A673 (cell line): ENCODE measurements at regions not wholly inside any gene's neighbourhood (a gene's known extent, or its start where the extent isn't known, plus 50 kb on each side); places are given as distances from the start of the nearest gene placed in this dataset.

Source experiments
- BruUV-seq: library from RNA; stranded (reverse); fragments of 400-500 nt; replicated peaks from 2 replicates; lab custom pipeline; 2021; lab: Mats Ljungman, UMichigan
- CTCF ChIA-PET: fragments of 300-600 bp; sonication (Branson Sonifier 250); formaldehyde crosslinking; loops from one replicate; lab custom pipeline; 2022; ENCODE audit warnings: antibody characterized with exemption; lab: Charles Lee
- POLR2A ChIA-PET: fragments of 300-600 bp; sonication (Branson Sonifier 250); formaldehyde crosslinking; loops from one replicate; lab custom pipeline; 2022; ENCODE audit warnings: antibody characterized with exemption; ENCODE audit not compliant: low non-redundant PET; lab: Charles Lee
- DNase-seq: peaks from one replicate; pipeline ENCODE4 v3.0.0-alpha.2; 2015; ENCODE audit warnings: low spot score
- H3K27ac ChIP-seq: fragments of 200-600 bp; sonication (generic); 2 replicates; pipeline ENCODE4 v1.5.1; 2016; ENCODE audit warnings: mixed run types, low read depth, mild to moderate bottlenecking, mixed read lengths, antibody characterized with exemption, low read length; ENCODE audit not compliant: poor library complexity, severe bottlenecking
- H3K27me3 ChIP-seq: fragments of 200-600 bp; sonication (generic); replicated peaks from 2 replicates; pipeline ENCODE4 v1.6.1; 2017; ENCODE audit warnings: mixed run types, low read depth, mild to moderate bottlenecking, mixed read lengths, antibody characterized with exemption, low read length; ENCODE audit not compliant: insufficient read depth, poor library complexity
- H3K36me3 ChIP-seq: fragments of 200-600 bp; sonication (generic); 2 replicates; pipeline ENCODE4 v1.6.1; 2016; ENCODE audit warnings: mixed run types, mild to moderate bottlenecking, mixed read lengths, antibody characterized with exemption, low read length; ENCODE audit not compliant: insufficient read depth, poor library complexity, severe bottlenecking
- H3K4me1 ChIP-seq: fragments of 200-600 bp; sonication (generic); 2 replicates; pipeline ENCODE4 v1.6.1; 2017; ENCODE audit warnings: mixed run types, mild to moderate bottlenecking, mixed read lengths, antibody characterized with exemption, low read length; ENCODE audit not compliant: insufficient read depth, poor library complexity, severe bottlenecking
- H3K4me3 ChIP-seq: fragments of 200-600 bp; sonication (generic); 2 replicates; pipeline ENCODE4 v1.5.1; 2016; ENCODE audit warnings: low read depth, mixed run types, mild to moderate bottlenecking, mixed read lengths, low read length; ENCODE audit not compliant: poor library complexity, severe bottlenecking
- H3K9me3 ChIP-seq: fragments of 200-600 bp; sonication (generic); 2 replicates; pipeline ENCODE4 v1.6.1; 2016; ENCODE audit warnings: mixed run types, low read depth, mild to moderate bottlenecking, mixed read lengths, antibody characterized with exemption, low read length; ENCODE audit not compliant: poor library complexity, severe bottlenecking
- CTCF ChIP-seq: fragments of 300-800, 200-600 bp; sonication (generic); conservative IDR thresholded peaks from 2 replicates; pipeline ENCODE4 v1.5.1; 2017; ENCODE audit warnings: low read depth, mild to moderate bottlenecking, antibody characterized with exemption, low read length, moderate library complexity, mixed read lengths
- EZH2 ChIP-seq: fragments of 200-600 bp; sonication (generic); IDR thresholded peaks from 2 replicates; pipeline ENCODE4 v1.6.1; 2017; ENCODE audit warnings: borderline replicate concordance, low read depth, mild to moderate bottlenecking, mixed read lengths, antibody characterized with exemption, low read length; ENCODE audit not compliant: poor library complexity, severe bottlenecking
- intact Hi-C: fragments of 100-400 bp; cut with micrococcal nuclease; formaldehyde crosslinking; loops from one replicate; pipeline ENCODE4 v1.10.0; 2022; ENCODE audit not compliant: unreplicated experiment

- no TSS peak for BruUV-seq
- CTCF ChIA-PET = no interaction called here
- no peak overlapping the region for H3K4me3 ChIP-seq
These were observed 313.8 kb upstream of the SPRY2 start for GRCh38 chr13:80654638-80655249.

GRCh38 chr13:80649274-80649673, 308.3 kb upstream of the SPRY2 start:
- H3K4me3 ChIP-seq = no peak overlapping the region
- no peak for DNase-seq
- H3K27ac ChIP-seq = no peak overlapping the region
- no peaks in the 10 kb centered on the region for H3K9me3 ChIP-seq
- intact Hi-C loops = no loop called here
- no peaks in the 10 kb centered on the region for H3K27me3 ChIP-seq
- ChIA-PET CTCF (no interaction called here), POLR2A (no interaction called here)
- no peaks in the 10 kb centered on the region for H3K36me3 ChIP-seq
- no peak for TF ChIP-seq CTCF
- no peak for TF ChIP-seq EZH2
- no peaks in the 10 kb centered on the region for H3K4me1 ChIP-seq
- no TSS peak for BruUV-seq

More at GRCh38 chr13:80654638-80655249, 313.8 kb upstream of the SPRY2 start:
- H3K27ac ChIP-seq = no peak overlapping the region
- DNase-seq = no peak
- no peaks in the 10 kb centered on the region for H3K36me3 ChIP-seq
- no peaks in the 10 kb centered on the region for H3K27me3 ChIP-seq
- no peaks in the 10 kb centered on the region for H3K4me1 ChIP-seq
- H3K9me3 ChIP-seq = no peaks in the 10 kb centered on the region
- TF ChIP-seq EZH2 (no peak), CTCF (no peak)
- POLR2A ChIA-PET = no interaction called here
- intact Hi-C loops = no loop called here

- Histone ChIP-seq H3K9me3 (no peaks in the 10 kb centered on the region), H3K4me1 (no peaks in the 10 kb centered on the region), H3K36me3 (no peaks in the 10 kb centered on the region), H3K27ac (no peak overlapping the region), H3K4me3 (no peak overlapping the region), H3K27me3 (no peaks in the 10 kb centered on the region)
- DNase-seq = no peak
- BruUV-seq = no TSS peak
- intact Hi-C loops = no loop called here
- POLR2A ChIA-PET = no interaction called here
- TF ChIP-seq CTCF = no peak
- no peak for TF ChIP-seq EZH2
- CTCF ChIA-PET = no interaction called here
These were observed 301.7 kb upstream of the SPRY2 start for GRCh38 chr13:80642641-80643040.
